HUES48 (cell line): ENCODE measurements at regions not wholly inside any gene's neighbourhood (a gene's known extent, or its start where the extent isn't known, plus 50 kb on each side); places are given as distances from the start of the nearest gene placed in this dataset.

ENCODE experiments used
- H3K27ac ChIP-seq: one replicate; pipeline ENCODE4 v1.7.0; 2013; ENCODE audit warnings: low read depth, low read length, inconsistent platforms
- H3K27me3 ChIP-seq: 2 replicates; pipeline ENCODE4 v1.6.1; 2013; ENCODE audit warnings: mild to moderate bottlenecking, low read length; ENCODE audit not compliant: control insufficient read depth, insufficient read depth
- H3K36me3 ChIP-seq: 2 replicates; pipeline ENCODE4 v1.6.1; 2013; ENCODE audit warnings: low read length; ENCODE audit not compliant: control insufficient read depth, insufficient read depth
- H3K4me1 ChIP-seq: 2 replicates; pipeline ENCODE4 v1.6.1; 2013; ENCODE audit warnings: mild to moderate bottlenecking, low read length; ENCODE audit not compliant: control insufficient read depth, insufficient read depth
- H3K4me3 ChIP-seq: 2 replicates; pipeline ENCODE4 v1.5.1; 2013; ENCODE audit warnings: mild to moderate bottlenecking, low read depth, low read length
- H3K9ac ChIP-seq: 2 replicates; pipeline ENCODE4 v1.6.1; 2013; ENCODE audit warnings: mild to moderate bottlenecking, low read depth, low read length, moderate library complexity
- H3K9me3 ChIP-seq: 2 replicates; pipeline ENCODE4 v1.6.1; 2013; ENCODE audit warnings: low read length; ENCODE audit not compliant: control insufficient read depth, insufficient read depth

DNA sequence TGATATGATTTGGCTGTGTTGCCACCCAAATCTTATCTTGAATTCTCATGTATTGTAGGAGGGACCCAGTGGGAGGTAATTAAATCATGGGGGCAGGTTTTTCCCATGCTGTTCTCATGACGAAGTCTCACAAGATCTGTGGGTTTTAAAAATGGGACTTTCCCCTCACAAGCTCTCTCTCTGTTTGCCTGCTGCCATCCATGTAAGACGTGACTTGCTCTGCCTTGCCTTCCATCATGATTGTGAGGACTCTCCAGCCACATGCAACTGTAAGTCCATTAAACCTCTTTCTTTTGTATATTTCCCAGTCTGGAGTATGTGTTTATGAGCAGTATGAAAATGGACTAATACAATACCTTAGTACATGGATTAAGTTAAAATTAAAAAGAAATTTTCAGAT lies 1094.7 kb upstream of the SLC39A10 start:
- Histone ChIP-seq H3K9ac (no peak overlapping the region), H3K36me3 (no peaks in the 10 kb centered on the region), H3K27ac (no peak overlapping the region), H3K27me3 (no peaks in the 10 kb centered on the region), H3K4me3 (no peak overlapping the region), H3K9me3 (0 out of 2 replicates have a peak, but pooled peaks cover 4% of the 10 kb centered on the region), H3K4me1 (no peaks in the 10 kb centered on the region)

GRCh38 chr2:194559964-194560363 lies 1097.1 kb upstream of the SLC39A10 start:
- no peak overlapping the region for H3K9ac ChIP-seq
- H3K9me3 ChIP-seq, result 0 out of 2 replicates have a peak, but pooled peaks cover 4% of the 10 kb centered on the region

DNA sequence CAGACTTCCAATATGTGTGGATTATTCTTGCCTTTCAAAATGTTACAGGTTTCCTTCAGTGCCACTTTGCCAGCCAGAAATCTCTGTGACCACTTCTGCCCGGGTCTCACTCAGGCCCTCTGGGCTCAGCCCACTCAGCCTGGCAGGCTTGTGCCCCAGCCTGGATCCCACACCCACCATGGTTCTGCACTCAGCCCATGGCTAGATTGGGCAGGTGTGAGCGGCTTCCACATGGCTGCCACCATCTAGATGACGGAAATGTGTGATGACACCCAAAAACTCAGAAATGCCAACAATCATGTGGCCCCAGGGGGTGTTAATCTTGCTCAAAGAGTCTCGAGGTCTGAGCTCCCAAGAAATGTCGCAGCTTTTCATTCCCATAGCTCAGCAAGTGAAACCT lies 1097.5 kb upstream of the SLC39A10 start:
- Histone ChIP-seq H3K9ac (no peak overlapping the region), H3K27ac (no peak overlapping the region), H3K9me3 (0 out of 2 replicates have a peak, but pooled peaks cover 4% of the 10 kb centered on the region), H3K27me3 (no peaks in the 10 kb centered on the region), H3K4me3 (no peak overlapping the region), H3K36me3 (no peaks in the 10 kb centered on the region), H3K4me1 (no peaks in the 10 kb centered on the region)

More at GRCh38 chr2:194559964-194560363, 1097.1 kb upstream of the SLC39A10 start:
- no peak overlapping the region for H3K27ac ChIP-seq
- H3K4me3 ChIP-seq, result no peak overlapping the region
- no peaks in the 10 kb centered on the region for H3K36me3 ChIP-seq
- H3K27me3 ChIP-seq, result no peaks in the 10 kb centered on the region
- no peaks in the 10 kb centered on the region for H3K4me1 ChIP-seq

- H3K36me3 ChIP-seq, result no peaks in the 10 kb centered on the region
- H3K9ac ChIP-seq, result no peak overlapping the region
- H3K9me3 ChIP-seq, result 0 out of 2 replicates have a peak, but pooled peaks cover 4% of the 10 kb centered on the region
These were observed 1099.0 kb upstream of the SLC39A10 start for GRCh38 chr2:194557993-194558392.

GRCh38 chr2:194556629-194557028 lies 1100.4 kb upstream of the SLC39A10 start:
- Histone ChIP-seq H3K4me1 (no peaks in the 10 kb centered on the region), H3K9me3 (0 out of 2 replicates have a peak, but pooled peaks cover 4% of the 10 kb centered on the region), H3K36me3 (no peaks in the 10 kb centered on the region), H3K27me3 (no peaks in the 10 kb centered on the region), H3K9ac (no peak overlapping the region), H3K4me3 (no peak overlapping the region), H3K27ac (no peak overlapping the region)

More at GRCh38 chr2:194557993-194558392, 1099.0 kb upstream of the SLC39A10 start:
- H3K4me3 ChIP-seq, result no peak overlapping the region
- no peaks in the 10 kb centered on the region for H3K4me1 ChIP-seq
- H3K27ac ChIP-seq, result no peak overlapping the region
- no peaks in the 10 kb centered on the region for H3K27me3 ChIP-seq

DNA sequence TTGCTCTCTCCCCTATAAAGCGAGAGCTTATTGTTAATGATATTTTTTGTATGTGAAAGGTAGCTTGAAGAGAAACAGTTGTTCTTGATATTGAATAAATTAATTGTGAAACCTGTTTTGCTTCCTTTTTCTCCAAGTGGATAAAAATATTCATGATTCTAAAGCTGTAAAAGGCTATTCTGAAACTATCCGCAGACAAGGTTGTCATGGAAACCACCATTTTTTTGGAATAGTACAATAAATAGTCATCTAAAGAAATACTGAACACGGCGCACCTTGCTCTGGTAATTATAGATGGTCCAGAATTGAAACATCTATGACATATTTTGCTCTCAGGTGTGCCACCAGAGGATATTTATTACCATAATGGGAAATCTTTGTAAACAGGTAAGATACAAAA lies 1103.0 kb upstream of the SLC39A10 start:
- H3K4me1 ChIP-seq, result no peaks in the 10 kb centered on the region
- H3K27ac ChIP-seq, result no peak overlapping the region
- H3K9ac ChIP-seq, result no peak overlapping the region
- H3K27me3 ChIP-seq, result no peaks in the 10 kb centered on the region
- no peak overlapping the region for H3K4me3 ChIP-seq
- no peaks in the 10 kb centered on the region for H3K36me3 ChIP-seq
- no peaks in the 10 kb centered on the region for H3K9me3 ChIP-seq

DNA sequence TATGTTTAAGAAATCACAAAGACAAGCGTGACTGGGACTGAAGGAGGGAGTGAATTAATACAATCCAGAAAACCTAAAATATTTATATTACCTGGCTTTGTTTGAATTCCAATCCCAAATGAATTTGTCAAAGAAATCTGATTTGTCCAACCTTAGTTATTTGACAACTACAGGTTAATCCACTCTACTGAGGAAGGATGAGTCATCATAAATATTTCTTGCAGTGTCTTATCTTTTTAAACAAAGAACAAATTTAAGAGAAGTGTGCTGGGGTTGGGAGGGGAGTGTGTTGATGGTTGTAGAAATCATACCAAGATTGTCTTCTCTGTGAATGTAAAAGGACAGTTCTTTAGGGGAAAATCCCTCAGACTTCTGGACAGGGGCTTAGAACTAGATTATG lies 1106.3 kb upstream of the SLC39A10 start:
- H3K9ac ChIP-seq, result no peak overlapping the region

DNA sequence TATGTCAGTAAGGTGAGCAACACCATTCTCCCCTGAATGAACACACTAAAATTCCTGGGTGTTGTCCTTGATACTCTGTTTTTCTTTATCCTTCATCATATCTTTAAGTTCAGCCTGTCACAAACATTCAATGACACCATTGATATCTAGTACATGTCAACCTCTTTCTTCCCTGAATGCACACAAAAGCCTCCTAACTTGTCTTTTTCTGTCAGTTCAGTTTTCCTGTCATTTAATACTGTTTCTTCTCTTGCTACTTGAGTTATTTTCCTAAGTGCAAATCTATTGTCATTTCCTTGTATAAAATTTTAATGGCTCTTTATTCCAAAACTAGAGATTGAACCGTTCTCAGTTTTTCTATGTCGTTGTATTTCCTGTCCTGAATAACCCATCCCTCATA lies 1107.6 kb upstream of the SLC39A10 start:
- Histone ChIP-seq H3K27me3 (no peaks in the 10 kb centered on the region), H3K9ac (no peak overlapping the region)

More for the DNA sequence above, 1106.3 kb upstream of the SLC39A10 start:
- Histone ChIP-seq H3K27me3 (no peaks in the 10 kb centered on the region), H3K4me1 (no peaks in the 10 kb centered on the region), H3K36me3 (no peaks in the 10 kb centered on the region), H3K4me3 (no peak overlapping the region), H3K27ac (no peak overlapping the region), H3K9me3 (no peaks in the 10 kb centered on the region)

GRCh38 chr2:194545978-194546377 lies 1111.0 kb upstream of the SLC39A10 start:
- Histone ChIP-seq H3K27ac (no peak overlapping the region), H3K9ac (no peak overlapping the region), H3K4me1 (no peaks in the 10 kb centered on the region), H3K36me3 (no peaks in the 10 kb centered on the region), H3K27me3 (no peaks in the 10 kb centered on the region), H3K9me3 (no peaks in the 10 kb centered on the region), H3K4me3 (no peak overlapping the region)

More for the DNA sequence above, 1107.6 kb upstream of the SLC39A10 start:
- Histone ChIP-seq H3K4me1 (no peaks in the 10 kb centered on the region), H3K9me3 (no peaks in the 10 kb centered on the region), H3K27ac (no peak overlapping the region), H3K36me3 (no peaks in the 10 kb centered on the region), H3K4me3 (no peak overlapping the region)

GRCh38 chr2:194539425-194539824 lies 1117.6 kb upstream of the SLC39A10 start:
- H3K9ac ChIP-seq, result no peak overlapping the region
- no peaks in the 10 kb centered on the region for H3K4me1 ChIP-seq
- no peaks in the 10 kb centered on the region for H3K36me3 ChIP-seq
- H3K4me3 ChIP-seq, result no peak overlapping the region
- H3K27ac ChIP-seq, result peak overlapping the region; percentile 26
- no peaks in the 10 kb centered on the region for H3K27me3 ChIP-seq
- H3K9me3 ChIP-seq, result no peaks in the 10 kb centered on the region

DNA sequence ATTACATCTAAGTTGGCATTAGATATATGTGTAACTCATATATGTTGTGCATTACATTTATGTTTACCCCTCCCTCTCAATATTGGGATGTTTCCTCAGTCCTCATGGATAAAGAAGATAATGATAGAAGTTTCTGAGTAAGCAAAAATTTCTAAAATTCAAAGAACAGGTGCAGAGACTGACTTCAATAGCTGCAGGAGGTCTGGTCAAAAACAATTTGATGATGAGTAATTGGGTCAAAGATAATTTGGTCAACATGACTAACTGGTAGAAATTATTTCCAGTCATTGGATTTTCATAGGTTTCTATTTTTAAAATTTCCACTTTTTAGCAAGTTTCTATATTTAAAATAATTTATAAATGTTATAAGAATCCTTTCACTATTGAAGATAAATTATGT lies 1130.9 kb upstream of the SLC39A10 start:
- Histone ChIP-seq H3K4me3 (no peak overlapping the region), H3K4me1 (no peaks in the 10 kb centered on the region), H3K9ac (no peak overlapping the region), H3K27ac (no peak overlapping the region), H3K27me3 (no peaks in the 10 kb centered on the region), H3K9me3 (no peaks in the 10 kb centered on the region), H3K36me3 (no peaks in the 10 kb centered on the region)

DNA sequence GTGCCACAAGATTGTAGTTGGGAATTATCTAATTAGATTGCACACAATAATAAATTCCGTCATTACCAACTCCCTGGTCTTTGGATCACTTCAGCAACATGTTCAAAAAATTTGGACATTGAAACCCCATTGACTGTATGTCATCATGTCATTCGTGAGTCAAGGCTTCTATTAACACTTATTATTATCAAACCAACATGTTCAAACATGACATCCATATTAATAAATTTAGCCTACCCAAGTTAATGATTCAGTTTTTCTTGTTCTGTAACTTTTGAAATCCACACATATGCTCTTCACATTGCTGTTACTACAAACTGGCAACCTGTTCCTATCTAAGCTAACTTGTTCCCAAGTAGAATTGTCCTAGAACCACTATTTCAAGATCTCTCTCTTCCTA lies 1142.7 kb upstream of the SLC39A10 start:
- Histone ChIP-seq H3K4me3 (no peak overlapping the region), H3K4me1 (no peaks in the 10 kb centered on the region), H3K27ac (no peak overlapping the region), H3K9ac (no peak overlapping the region), H3K27me3 (no peaks in the 10 kb centered on the region), H3K36me3 (no peaks in the 10 kb centered on the region), H3K9me3 (no peaks in the 10 kb centered on the region)
